ENCODE measurements at regions not wholly inside any gene's neighbourhood (a gene's known extent, or its start where the extent isn't known, plus 50 kb on each side); places are given as distances from the start of the nearest gene placed in this dataset.

- H3K27me3 ChIP-seq (ENCODE audit: control insufficient read depth in 3 of 3, insufficient read depth in 3 of 3, low read length in 2 of 3): no peaks in the 10 kb centered on the region
- H3K27ac ChIP-seq (ENCODE audit: low read depth in 1 of 2, low read length in 1 of 2): no peak overlapping the region
- peaks cover 0 to 2% (median 0%) of the 10 kb centered on the region in 5 donors for H3K4me1 ChIP-seq (ENCODE audit: control insufficient read depth in 5 of 5, insufficient read depth in 5 of 5, low read length in 5 of 5)
- 74 to 79% methylated on average over 3 of the region's 3 CpGs for WGBS, 2 donors
- peaks cover 0 to 3% (median 0%) of the 10 kb centered on the region in 4 donors for H3K9me3 ChIP-seq (ENCODE audit: control insufficient read depth in 4 of 4, insufficient read depth in 3 of 4, low read length in 3 of 4)
- no peak for TF ChIP-seq CTCF (IDR thresholded peaks at IDR 0.05; ENCODE audit: control extremely low read depth, extremely low read depth)
- no peak for DNase-seq
- H3K4me3 ChIP-seq: no peak overlapping the region
- ATAC-seq (ENCODE audit: insufficient read depth, low FRiP score): no peak
- no peak overlapping the region for H3K9ac ChIP-seq (ENCODE audit: insufficient read depth in 1 of 2, low read length in 2 of 2)
- no peaks in the 10 kb centered on the region for H3K36me3 ChIP-seq (ENCODE audit: control insufficient read depth in 4 of 4, insufficient read depth in 4 of 4, low read length in 4 of 4)
Observed at GRCh38 chr2:160794926-160795325, 301.3 kb upstream of the RBMS1 start.

- Histone ChIP-seq H3K9ac (ENCODE audit: insufficient read depth in 1 of 2, low read length in 2 of 2) (no peak overlapping the region), H3K4me3 (no peak overlapping the region), H3K4me1 (ENCODE audit: control insufficient read depth in 5 of 5, insufficient read depth in 5 of 5, low read length in 5 of 5) (no peaks in the 10 kb centered on the region), H3K9me3 (ENCODE audit: control insufficient read depth in 4 of 4, insufficient read depth in 3 of 4, low read length in 3 of 4) (peaks cover 0 to 2% (median 0%) of the 10 kb centered on the region in 4 donors), H3K27ac (ENCODE audit: low read depth in 1 of 2, low read length in 1 of 2) (no peak overlapping the region), H3K27me3 (ENCODE audit: control insufficient read depth in 3 of 3, insufficient read depth in 3 of 3, low read length in 2 of 3) (no peaks in the 10 kb centered on the region), H3K36me3 (ENCODE audit: control insufficient read depth in 4 of 4, insufficient read depth in 4 of 4, low read length in 4 of 4) (no peaks in the 10 kb centered on the region)
- DNase-seq (no peak), ATAC-seq (ENCODE audit: insufficient read depth, low FRiP score) (no peak)
- TF ChIP-seq CTCF (IDR thresholded peaks at IDR 0.05; ENCODE audit: control extremely low read depth, extremely low read depth): no peak
Observed at GRCh38 chr2:160803881-160804280, 310.3 kb upstream of the RBMS1 start.

GRCh38 chr2:160810406-160810805 lies 316.8 kb upstream of the RBMS1 start:
- H3K9ac ChIP-seq (ENCODE audit: insufficient read depth in 1 of 2, low read length in 2 of 2): no peak overlapping the region
- DNase-seq (no peak), ATAC-seq (ENCODE audit: insufficient read depth, low FRiP score) (no peak)
- no peak overlapping the region for H3K4me3 ChIP-seq
- no peaks in the 10 kb centered on the region for H3K36me3 ChIP-seq (ENCODE audit: control insufficient read depth in 4 of 4, insufficient read depth in 4 of 4, low read length in 4 of 4)
- peaks cover 0 to 4% (median 3%) of the 10 kb centered on the region in 5 donors for H3K4me1 ChIP-seq (ENCODE audit: control insufficient read depth in 5 of 5, insufficient read depth in 5 of 5, low read length in 5 of 5)
- TF ChIP-seq CTCF (IDR thresholded peaks at IDR 0.05; ENCODE audit: control extremely low read depth, extremely low read depth): no peak
- WGBS, 2 donors: 95% methylated on average over 3 of the region's 3 CpGs
- no peaks in the 10 kb centered on the region for H3K27me3 ChIP-seq (ENCODE audit: control insufficient read depth in 3 of 3, insufficient read depth in 3 of 3, low read length in 2 of 3)
- H3K27ac ChIP-seq (ENCODE audit: low read depth in 1 of 2, low read length in 1 of 2): no peak overlapping the region
- H3K9me3 ChIP-seq (ENCODE audit: control insufficient read depth in 4 of 4, insufficient read depth in 3 of 4, low read length in 3 of 4): peaks cover 0 to 2% (median 0%) of the 10 kb centered on the region in 4 donors

- Histone ChIP-seq H3K9ac (ENCODE audit: insufficient read depth in 1 of 2, low read length in 2 of 2) (no peak overlapping the region), H3K4me1 (ENCODE audit: control insufficient read depth in 5 of 5, insufficient read depth in 5 of 5, low read length in 5 of 5) (peaks cover 0 to 7% (median 4%) of the 10 kb centered on the region in 5 donors), H3K4me3 (no peak overlapping the region), H3K27me3 (ENCODE audit: control insufficient read depth in 3 of 3, insufficient read depth in 3 of 3, low read length in 2 of 3) (no peaks in the 10 kb centered on the region), H3K36me3 (ENCODE audit: control insufficient read depth in 4 of 4, insufficient read depth in 4 of 4, low read length in 4 of 4) (no peaks in the 10 kb centered on the region), H3K9me3 (ENCODE audit: control insufficient read depth in 4 of 4, insufficient read depth in 3 of 4, low read length in 3 of 4) (no peaks in the 10 kb centered on the region), H3K27ac (ENCODE audit: low read depth in 1 of 2, low read length in 1 of 2) (peak overlapping the region in 1 of 2 donors; percentile 6)
- ATAC-seq (ENCODE audit: insufficient read depth, low FRiP score): no peak
- 63 to 86% methylated on average over 6 of the region's 6 CpGs for WGBS, 2 donors
- TF ChIP-seq CTCF (IDR thresholded peaks at IDR 0.05; ENCODE audit: control extremely low read depth, extremely low read depth): no peak
- no peak for DNase-seq
Observed at GRCh38 chr2:160812830-160813505, 319.4 kb upstream of the RBMS1 start.
